Left cardiac atrium (tissue), 4 donors: ENCODE measurements at regions not wholly inside any gene's neighbourhood (a gene's known extent, or its start where the extent isn't known, plus 50 kb on each side); places are given as distances from the start of the nearest gene placed in this dataset.

Experiments
- ATAC-seq, 2 donors: fragments of 200-7000 bp; cut with Tn5 transposase; one replicate each; pipeline ENCODE4 v1.9.1; 2020; ENCODE audit warnings: mild to moderate bottlenecking in 2 of 2, moderate library complexity in 2 of 2
- DNase-seq: peaks from one replicate; pipeline ENCODE4 v3.0.0-alpha.2; 2020
- intact Hi-C, 2 donors: fragments of 100-400 bp; cut with DNase I; formaldehyde crosslinking; loops; one replicate each; pipeline versions ENCODE4 v1.14.1 to v1.15.1; 2022 to 2023
- donor health status: DM: no; HTN: yes; CAD: no.
- donor health status: DM: no; HTN: yes; CAD: no; lungs with severe emphysema.
- donor health status: DM: yes; HTN: yes; CAD: no.
- donor health status: Dilated cardiomyopathy.

- intact Hi-C loops, result no loop called here
- no peak for DNase-seq
- ATAC-seq, result no peak
Measured at GRCh38 chr2:59974051-59974766, 579.2 kb downstream of the BCL11A start.

GRCh38 chr2:59969161-59969560, 584.3 kb downstream of the BCL11A start:
- no peak for ATAC-seq
- DNase-seq, result no peak
- intact Hi-C loops, result no loop called here

DNA sequence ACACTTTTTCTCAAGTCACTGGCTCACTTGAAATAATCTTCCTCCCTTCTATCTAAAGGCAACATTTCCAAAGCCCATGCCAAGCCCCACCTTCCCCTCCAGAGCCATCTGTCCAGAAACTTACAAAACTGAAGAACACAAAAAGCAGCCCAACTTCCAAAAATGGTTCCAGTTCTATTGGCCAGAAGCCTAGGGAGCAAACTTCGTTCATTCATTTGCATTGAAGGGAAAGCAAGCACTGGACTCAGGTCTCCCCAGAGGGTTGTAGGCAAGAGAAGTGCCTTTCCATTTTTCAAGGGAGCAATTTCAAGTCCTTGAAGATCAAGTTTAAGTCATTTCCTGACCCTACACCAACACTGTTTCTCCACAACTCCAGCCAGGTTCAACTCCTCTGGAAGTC, 585.0 kb downstream of the BCL11A start:
- intact Hi-C loops, result no loop called here
- DNase-seq, result no peak
- no peak for ATAC-seq

DNA sequence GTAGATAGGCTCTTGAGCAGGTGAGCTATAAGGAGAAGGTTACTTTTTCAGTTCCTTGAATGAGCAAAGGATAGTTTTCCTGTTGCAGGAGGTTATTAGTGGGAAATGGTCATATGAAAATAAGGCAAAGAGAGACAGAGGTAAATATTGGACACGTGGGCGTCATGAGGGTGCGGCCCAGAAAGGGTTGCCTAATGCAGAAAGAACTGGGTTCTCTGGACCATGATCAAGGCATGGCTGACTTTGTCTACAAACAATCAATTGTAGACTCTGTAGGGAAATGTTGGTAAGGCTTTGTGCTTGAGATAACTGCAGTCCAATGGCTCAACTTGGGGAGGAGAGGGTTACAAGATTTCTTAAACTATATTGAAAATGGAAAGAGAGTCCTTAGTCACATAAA, 585.8 kb downstream of the BCL11A start:
- DNase-seq (no peak), ATAC-seq (no peak)
- intact Hi-C loops, result no loop called here

DNA sequence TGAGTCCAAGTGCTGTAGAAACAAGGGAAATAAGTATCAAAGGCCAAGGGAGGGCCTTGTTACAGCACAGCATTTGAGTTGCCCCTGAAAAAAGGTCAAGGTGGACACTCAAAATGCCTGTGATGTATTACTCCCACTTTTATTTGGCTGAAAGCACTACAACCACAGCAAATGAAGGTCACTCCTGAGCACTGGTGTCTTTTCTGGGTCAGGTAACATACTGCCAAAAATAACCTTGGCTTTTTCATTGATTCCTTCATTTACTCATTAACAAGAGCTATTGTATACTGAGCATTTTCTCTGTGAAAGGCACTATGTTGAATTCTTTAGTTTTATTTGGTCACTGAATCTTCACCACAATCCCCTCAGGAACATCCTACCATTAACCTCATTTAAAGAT, 590.3 kb downstream of the BCL11A start:
- ATAC-seq (no peak), DNase-seq (no peak)
- intact Hi-C loops, result no loop called here

GRCh38 chr2:59961746-59962145, 591.7 kb downstream of the BCL11A start:
- no peak for DNase-seq
- intact Hi-C loops, result no loop called here
- no peak for ATAC-seq

- ATAC-seq, result no peak
- intact Hi-C loops, result no loop called here
- no peak for DNase-seq
Measured at GRCh38 chr2:59959944-59960343, 593.5 kb downstream of the BCL11A start.

GRCh38 chr2:59957504-59957903, 596.0 kb downstream of the BCL11A start:
- intact Hi-C loops, result no loop called here
- ATAC-seq (no peak), DNase-seq (no peak)

DNA sequence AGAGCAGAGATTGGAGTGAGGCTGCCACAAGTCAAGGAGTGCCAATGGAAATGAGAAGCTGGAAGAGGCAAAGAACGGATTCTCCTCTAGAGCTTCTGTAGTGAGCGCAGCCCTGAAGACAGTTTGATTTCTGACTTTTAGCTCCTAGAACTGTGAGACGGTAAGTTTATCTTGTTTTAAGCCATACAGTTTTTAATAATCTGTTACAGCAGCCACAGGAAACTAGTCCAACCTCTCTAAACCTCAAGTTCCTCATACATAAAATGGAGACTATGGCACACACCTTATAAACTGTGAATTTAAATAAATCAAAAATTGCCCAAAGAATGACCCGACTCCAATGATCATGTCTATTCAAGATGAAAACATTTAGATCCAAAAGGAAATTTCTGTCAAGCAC, 596.5 kb downstream of the BCL11A start:
- intact Hi-C loops, result no loop called here
- DNase-seq (no peak), ATAC-seq (no peak)

DNA sequence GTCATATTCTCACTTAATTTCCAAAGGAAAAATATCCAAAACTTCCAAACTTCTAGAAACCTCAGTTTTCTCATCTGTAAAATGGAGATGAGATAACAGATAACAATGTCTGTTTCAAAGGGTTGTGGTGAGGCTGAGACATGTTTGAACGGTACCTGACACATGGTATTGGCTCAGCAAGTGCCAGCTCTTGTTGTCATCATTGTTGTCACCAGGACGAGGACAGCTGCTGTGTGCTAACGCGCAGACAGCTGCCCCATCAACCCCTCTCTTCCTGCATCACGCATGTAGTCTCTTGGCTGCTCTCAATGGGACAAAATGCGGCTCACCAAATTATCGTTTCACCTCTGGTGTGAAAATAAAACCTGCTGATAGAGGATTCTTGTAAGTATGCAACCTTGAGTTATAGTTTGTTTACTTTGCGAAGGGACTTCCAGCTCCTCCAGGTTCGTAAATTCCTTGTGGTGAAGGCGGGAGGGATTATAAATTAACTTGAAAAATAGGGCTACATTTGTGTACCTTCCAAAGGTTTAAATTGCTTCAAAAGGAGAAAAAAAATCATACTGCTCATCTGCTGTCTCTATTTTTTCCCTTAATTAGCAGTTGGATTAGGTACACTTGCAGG, 605.4 kb downstream of the BCL11A start:
- DNase-seq, result no peak
- intact Hi-C loops, result no loop called here

DNA sequence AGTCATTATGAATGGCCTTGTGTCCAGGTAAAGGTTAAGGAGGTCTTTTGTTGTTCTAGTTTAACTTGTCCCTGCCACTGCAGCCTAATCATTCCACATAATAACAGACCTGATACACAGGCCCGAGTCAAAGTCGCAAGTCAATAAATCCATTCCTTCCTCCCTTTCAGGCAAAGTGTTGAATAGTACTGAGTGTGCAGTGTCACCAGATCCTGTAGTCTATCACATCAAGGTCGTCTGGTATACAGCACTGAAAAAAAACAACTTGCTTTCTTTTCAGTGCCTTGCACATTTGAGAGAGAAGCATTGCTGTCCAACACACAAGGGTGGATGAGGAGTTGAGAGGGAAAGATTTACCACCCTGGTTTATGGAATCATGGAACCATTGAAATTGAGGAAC, 606.2 kb downstream of the BCL11A start:
- no peak for DNase-seq
- intact Hi-C loops, result no loop called here
- ATAC-seq, result no peak

More for the DNA sequence above, 605.4 kb downstream of the BCL11A start:
- ATAC-seq, result no peak

- DNase-seq (no peak), ATAC-seq (no peak)
- intact Hi-C loops, result no loop called here
Measured at GRCh38 chr2:59939236-59939635, 614.2 kb downstream of the BCL11A start.

DNA sequence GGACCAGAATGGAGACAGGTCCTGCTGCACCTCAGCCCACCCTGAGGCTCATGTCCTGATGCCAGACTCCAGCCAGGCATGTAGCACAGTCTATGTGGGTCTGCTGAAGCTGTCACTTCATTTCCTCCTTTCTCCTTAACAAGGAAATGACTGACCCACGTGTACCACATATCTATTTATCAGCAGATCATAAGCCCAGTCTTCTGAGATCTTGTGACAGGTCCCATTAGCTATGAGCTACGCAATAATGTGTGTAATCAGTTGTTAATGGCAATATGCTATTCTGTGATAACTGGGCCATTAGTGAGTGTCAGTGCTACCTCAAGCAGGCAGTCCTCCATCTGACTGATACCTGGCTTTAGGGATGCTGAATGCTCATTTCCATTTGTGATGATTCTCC, 615.3 kb downstream of the BCL11A start:
- no peak for ATAC-seq
- DNase-seq, result no peak
- intact Hi-C loops, result no loop called here

- intact Hi-C loops, result no loop called here
- no peak for ATAC-seq
- DNase-seq, result no peak
Measured at GRCh38 chr2:59936048-59936447, 617.4 kb downstream of the BCL11A start.

- ATAC-seq, result no peak
- intact Hi-C loops, result no loop called here
- DNase-seq, result no peak
Measured at GRCh38 chr2:59935005-59935404, 618.4 kb downstream of the BCL11A start.

GRCh38 chr2:59933948-59934347, 619.5 kb downstream of the BCL11A start:
- ATAC-seq, result no peak
- intact Hi-C loops, result no loop called here
- no peak for DNase-seq

DNA sequence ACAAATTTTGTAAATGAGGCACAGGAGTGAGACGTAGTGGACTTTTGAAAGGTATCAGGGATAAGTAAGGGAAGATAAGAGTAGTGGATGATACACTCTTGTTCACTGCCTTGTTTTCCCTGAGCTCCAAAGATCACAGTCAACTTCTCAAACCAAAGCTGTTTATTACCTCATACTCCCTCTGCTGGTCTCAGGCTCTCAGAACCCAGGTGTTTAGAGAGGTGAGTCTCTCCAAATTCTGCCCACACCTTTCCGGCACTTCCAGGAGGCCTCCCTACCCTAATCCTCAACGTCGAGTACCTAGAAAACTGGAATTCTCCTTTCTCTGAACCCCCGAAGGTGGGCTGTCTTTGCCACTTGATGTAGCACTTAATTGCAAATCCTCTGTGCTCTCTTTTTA, 621.1 kb downstream of the BCL11A start:
- intact Hi-C loops, result no loop called here
- ATAC-seq (no peak), DNase-seq (no peak)

- ATAC-seq (no peak), DNase-seq (no peak)
- intact Hi-C loops, result no loop called here
Measured at GRCh38 chr2:59930430-59930829, 623.0 kb downstream of the BCL11A start.

DNA sequence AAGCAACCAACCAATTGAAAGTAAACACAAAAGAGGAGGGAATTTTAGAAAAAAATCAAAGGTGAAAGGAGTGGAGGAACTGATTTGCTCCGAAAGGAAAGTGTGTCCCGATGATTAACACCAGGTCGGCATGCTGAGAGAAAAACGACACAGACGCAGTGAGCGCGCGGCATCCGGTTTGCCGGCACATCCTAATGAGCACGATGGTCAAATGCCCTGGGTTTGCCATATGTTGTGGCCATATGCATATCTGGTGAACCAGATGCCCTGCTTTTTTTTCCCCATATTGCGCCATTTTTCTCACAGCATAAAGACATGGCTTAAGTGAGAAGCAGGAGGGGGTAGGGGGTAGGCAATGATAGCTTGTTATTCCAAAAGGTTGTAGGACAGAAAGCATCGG, 626.7 kb downstream of the BCL11A start:
- no peak for ATAC-seq
- intact Hi-C loops, result no loop called here

GRCh38 chr2:59925321-59925720, 628.1 kb downstream of the BCL11A start:
- no peak for DNase-seq
- ATAC-seq, result no peak
- intact Hi-C loops, result no loop called here

More for the DNA sequence above, 626.7 kb downstream of the BCL11A start:
- no peak for DNase-seq

DNA sequence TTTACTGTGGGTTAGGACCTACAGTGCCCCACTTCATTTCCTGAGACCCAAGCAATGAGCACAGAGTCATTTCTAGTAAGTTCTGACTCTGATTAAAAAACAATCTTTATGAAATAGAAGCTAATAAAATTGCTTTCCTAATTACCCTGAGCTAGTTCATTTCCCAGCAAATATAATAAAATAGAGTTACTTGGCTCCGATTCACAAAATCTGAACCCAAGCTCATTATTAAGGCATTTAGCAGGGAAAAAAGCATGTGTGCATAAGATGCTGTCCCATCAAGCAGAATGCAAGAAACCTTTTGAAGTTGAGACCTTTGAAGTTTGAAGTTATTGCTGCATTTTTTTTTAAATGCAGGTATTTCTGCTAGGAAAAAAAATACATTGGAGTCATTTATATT, 629.1 kb downstream of the BCL11A start:
- intact Hi-C loops, result no loop called here
- ATAC-seq, result no peak
- no peak for DNase-seq
